GM12878 (cell line): ENCODE measurements at regions not wholly inside any gene's neighbourhood (a gene's known extent, or its start where the extent isn't known, plus 50 kb on each side); places are given as distances from the start of the nearest gene placed in this dataset.

Source experiments
- CHD4 ChIP-seq: fragments of 200-600 bp; sonication (generic); IDR thresholded peaks from 2 replicates; pipeline ENCODE4 v1.6.1; 2016; ENCODE audit warnings: mild to moderate bottlenecking
- LARP7 ChIP-seq: fragments of 450-650 bp; IDR thresholded peaks from 2 replicates; pipeline ENCODE4 v1.6.1; 2017; ENCODE audit warnings: mild to moderate bottlenecking
- POLR2A ChIP-seq: IDR thresholded peaks from 2 replicates; pipeline ENCODE4 v1.6.1; 2011; ENCODE audit warnings: low read depth, mild to moderate bottlenecking, low read length
- YY1 ChIP-seq: IDR thresholded peaks from 2 replicates; pipeline ENCODE4 v1.6.1; 2011; ENCODE audit warnings: low read depth, mild to moderate bottlenecking, low read length
- ZNF274 ChIP-seq: IDR thresholded peaks from one replicate; pipeline ENCODE4 v1.8.0; 2011; ENCODE audit not compliant: insufficient read length, insufficient read depth
- TF ChIP-seq, protein P1 (sequence below), 3 experiments: IDR thresholded peaks in 2 of 3; conservative IDR thresholded peaks in 1 of 3; 2 replicates each; pipeline ENCODE4 v1.5.1; 2011; ENCODE audit warnings: low read depth in 3 of 3, low read length in 3 of 3, mild to moderate bottlenecking in 3 of 3, control low read depth in 2 of 3, moderate library complexity in 2 of 3, inconsistent platforms in 1 of 3, mixed read lengths in 1 of 3; ENCODE audit not compliant: control insufficient read depth in 2 of 3, insufficient read depth in 1 of 3; ENCODE audit errors: extremely low read depth in 1 of 3

DNA sequence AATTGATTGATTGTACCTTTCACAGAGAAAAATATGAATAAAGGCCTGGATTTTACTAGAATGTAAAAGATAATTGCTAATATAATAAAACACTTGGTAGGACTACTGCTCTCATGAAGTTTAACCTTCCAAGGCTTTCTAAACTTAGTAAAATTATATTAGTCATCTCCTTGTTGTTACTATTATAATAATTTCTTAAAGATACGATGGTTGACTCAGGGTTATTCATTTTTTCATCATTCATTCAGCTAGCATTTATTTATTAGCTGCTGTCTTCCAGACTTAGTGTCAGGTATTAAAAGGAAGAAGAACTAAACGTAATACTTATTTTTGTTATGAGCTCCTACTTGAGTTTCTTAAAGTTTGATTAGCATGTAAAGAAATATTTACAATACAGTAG is 771.6 kb upstream of the NR2F2 start:
- TF ChIP-seq CHD4 (no peak), POLR2A (no peak), YY1 (no peak), ZNF274 (no peak), LARP7 (no peak)
- TF ChIP-seq, protein P1, sequence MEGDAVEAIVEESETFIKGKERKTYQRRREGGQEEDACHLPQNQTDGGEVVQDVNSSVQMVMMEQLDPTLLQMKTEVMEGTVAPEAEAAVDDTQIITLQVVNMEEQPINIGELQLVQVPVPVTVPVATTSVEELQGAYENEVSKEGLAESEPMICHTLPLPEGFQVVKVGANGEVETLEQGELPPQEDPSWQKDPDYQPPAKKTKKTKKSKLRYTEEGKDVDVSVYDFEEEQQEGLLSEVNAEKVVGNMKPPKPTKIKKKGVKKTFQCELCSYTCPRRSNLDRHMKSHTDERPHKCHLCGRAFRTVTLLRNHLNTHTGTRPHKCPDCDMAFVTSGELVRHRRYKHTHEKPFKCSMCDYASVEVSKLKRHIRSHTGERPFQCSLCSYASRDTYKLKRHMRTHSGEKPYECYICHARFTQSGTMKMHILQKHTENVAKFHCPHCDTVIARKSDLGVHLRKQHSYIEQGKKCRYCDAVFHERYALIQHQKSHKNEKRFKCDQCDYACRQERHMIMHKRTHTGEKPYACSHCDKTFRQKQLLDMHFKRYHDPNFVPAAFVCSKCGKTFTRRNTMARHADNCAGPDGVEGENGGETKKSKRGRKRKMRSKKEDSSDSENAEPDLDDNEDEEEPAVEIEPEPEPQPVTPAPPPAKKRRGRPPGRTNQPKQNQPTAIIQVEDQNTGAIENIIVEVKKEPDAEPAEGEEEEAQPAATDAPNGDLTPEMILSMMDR (IDR thresholded peaks at IDR 0.05 in 2 of 3, conservative IDR thresholded peaks at IDR 0.05 in 1 of 3; ENCODE audit: control insufficient read depth in 2 of 3, extremely low read depth in 1 of 3, insufficient read depth in 1 of 3, low read depth in 3 of 3, low read length in 3 of 3), result no peak
